ENCODE measurements at regions not wholly inside any gene's neighbourhood (a gene's known extent, or its start where the extent isn't known, plus 50 kb on each side); places are given as distances from the start of the nearest gene placed in this dataset.

DNA sequence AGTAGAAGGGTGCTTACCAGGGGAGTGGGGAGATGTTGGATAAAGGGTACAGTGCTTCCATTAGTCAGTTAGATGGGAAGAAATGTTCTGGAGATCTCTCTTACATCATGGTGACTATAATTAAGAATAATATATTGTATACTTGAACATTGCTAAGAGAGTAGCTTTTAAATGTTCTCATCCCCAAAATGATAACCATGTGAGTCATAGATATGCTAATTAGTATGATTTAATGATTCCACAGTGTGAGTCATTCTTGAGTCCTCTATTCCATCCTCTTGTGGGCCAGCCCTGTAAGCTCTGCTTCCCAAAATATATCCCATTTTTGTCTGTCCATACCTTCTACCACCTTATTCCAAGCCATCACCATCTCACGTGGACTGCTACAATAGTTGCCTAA, 80.6 kb upstream of the CDH11 start:
- TF ChIP-seq, protein P1, sequence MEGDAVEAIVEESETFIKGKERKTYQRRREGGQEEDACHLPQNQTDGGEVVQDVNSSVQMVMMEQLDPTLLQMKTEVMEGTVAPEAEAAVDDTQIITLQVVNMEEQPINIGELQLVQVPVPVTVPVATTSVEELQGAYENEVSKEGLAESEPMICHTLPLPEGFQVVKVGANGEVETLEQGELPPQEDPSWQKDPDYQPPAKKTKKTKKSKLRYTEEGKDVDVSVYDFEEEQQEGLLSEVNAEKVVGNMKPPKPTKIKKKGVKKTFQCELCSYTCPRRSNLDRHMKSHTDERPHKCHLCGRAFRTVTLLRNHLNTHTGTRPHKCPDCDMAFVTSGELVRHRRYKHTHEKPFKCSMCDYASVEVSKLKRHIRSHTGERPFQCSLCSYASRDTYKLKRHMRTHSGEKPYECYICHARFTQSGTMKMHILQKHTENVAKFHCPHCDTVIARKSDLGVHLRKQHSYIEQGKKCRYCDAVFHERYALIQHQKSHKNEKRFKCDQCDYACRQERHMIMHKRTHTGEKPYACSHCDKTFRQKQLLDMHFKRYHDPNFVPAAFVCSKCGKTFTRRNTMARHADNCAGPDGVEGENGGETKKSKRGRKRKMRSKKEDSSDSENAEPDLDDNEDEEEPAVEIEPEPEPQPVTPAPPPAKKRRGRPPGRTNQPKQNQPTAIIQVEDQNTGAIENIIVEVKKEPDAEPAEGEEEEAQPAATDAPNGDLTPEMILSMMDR (IDR thresholded peaks at IDR 0.05), result no peak

DNA sequence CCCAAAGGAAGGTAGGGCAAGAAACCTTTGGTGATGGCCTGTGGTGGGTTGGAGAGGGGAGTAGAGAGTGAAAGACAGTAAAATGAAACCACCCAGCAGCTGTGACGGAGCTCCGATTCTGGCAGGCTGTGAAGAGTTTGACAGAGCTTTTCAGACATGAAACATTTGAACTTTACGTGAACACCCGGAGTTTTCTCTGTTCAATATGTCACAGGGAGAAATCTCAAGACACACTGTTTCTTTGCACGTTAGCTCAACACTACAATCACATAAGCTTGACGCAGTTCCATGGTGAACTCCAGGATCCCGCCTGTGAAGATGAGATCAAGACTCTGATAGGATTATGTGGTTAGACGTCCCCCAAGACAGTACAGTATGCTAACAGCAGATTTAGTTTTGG, 79.6 kb upstream of the CDH11 start:
- TF ChIP-seq, protein P1 (IDR thresholded peaks at IDR 0.05), result no peak

DNA sequence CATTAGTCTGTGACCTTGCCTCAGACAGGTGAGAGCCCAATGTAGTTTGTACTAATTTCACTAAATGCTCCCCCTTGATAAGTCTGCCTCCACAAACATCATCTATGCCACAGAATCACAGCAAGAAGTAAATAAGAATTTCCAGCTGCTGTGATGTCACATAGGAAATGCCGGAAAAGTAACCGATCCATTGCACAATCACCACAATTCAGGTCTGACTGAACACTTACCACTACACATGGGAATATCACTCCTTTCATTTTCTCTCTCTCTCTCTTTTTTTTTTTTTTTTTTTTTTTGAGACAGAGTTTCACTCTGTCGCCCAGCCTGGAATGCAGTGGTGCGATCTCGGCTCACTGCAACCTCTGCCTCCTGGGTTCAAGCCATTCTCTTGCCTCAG, 79.0 kb upstream of the CDH11 start:
- TF ChIP-seq, protein P1 (IDR thresholded peaks at IDR 0.05), result no peak

DNA sequence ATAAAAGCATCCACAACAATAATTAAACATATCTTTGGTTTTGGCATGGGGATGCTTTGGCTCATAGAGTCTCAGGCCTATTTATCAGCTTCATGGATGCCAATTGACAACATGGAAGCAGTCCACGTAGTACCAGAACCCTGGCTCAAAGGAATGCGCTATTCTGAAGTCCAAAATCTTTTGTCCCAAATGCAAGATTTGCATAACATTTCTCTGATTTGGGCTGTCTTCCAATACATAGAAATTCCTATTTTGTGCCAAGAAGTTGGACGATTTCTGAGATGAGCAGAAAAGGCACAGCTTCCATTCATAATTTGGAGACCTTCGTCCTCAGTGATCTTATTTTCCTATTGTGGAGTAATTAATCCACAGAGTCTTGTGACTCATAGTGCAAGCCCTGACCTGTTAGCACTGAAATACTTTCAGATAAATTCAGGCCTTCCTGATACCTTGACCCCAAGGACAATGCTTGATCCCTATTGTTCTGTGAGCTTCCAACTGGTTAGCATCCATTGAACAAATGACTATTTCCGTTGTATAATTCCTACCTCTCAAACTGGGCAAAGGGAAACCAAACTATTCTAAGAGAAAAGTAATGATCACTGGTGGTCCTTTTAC, 78.4 kb upstream of the CDH11 start:
- TF ChIP-seq, protein P1 (IDR thresholded peaks at IDR 0.05), result no peak

DNA sequence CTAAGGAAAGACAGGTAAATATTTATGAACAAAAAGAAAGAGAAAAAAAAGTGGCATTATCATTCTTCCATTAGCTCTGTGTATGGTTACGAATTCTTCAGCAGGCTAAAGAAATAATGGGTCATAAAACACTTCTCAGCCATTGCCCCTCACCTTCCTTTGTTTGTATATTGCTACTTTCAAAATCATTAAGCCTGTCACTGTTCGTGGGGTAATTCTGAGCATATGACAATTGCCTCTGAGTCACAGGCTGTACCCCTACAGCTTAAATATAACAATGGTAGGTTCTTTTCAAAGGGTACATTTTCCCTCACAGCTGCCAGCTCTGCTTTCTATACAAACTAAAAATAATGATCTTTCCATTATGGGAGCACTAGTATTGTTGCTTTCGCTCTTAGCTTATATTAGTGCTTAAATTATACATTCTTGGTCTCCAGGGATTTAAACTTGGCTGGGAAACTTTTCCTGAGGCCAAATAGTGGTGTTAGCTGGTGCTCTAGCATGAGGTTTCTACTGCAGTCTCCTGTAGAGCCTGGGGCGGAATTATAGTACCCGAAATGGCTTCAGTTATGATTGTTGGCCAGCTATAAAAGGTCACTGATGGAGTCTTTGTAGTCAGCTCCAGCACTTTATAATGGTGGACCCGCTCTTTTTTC, 74.7 kb upstream of the CDH11 start:
- TF ChIP-seq, protein P1 (IDR thresholded peaks at IDR 0.05), result no peak

DNA sequence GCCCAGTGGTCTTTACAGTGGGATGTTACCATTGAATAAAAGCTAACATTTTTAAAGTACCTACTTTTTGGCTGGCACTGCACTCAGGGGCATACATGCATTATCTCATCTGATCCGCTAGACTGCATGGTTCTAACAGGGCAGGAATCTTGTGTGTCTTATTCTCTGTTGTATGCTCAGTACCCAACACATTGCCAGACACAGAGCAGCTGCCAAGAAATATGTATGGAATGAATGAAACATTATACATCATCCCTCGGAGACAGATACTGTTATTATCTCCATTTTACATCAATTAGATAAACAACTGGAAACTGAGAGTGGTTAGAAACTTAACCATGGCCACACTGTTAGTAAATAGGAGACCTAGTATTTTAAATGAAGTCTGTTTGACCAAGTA, 74.1 kb upstream of the CDH11 start:
- TF ChIP-seq, protein P1 (IDR thresholded peaks at IDR 0.05), result no peak

DNA sequence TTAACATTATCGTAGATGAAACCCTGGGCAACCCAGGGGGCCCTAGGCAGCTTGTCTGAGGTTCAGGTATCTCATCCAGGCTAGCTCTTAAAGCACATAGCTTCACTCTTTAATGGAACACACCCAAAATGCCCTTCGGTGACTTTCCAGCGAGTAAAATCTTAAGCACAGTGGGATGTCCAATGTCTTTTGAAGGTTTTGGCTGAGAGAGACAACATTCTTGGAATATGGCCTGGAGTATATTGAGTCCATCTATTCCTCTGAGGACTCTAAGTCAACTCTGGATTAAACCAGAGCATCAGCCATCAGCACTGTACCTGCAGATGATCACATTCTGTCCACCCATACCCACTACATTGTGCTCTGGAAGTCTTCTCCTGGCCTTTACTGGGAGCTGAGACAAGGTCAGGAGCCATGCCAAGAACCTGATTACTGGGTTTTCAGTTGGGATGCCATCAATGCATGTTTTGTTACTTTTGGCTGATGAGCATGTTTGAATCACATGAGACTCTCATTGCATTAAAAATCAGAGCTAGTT, 63.4 kb upstream of the CDH11 start:
- TF ChIP-seq, protein P1 (IDR thresholded peaks at IDR 0.05), result no peak
